ENCODE measurements at regions not wholly inside any gene's neighbourhood (a gene's known extent, or its start where the extent isn't known, plus 50 kb on each side); places are given as distances from the start of the nearest gene placed in this dataset.
"Not testable (repeated sequence)": the region's sequence is repeated elsewhere in the genome, so short reads cannot be mapped to it uniquely, and the experiment has no call there.

GRCh38 chr17:55909776-55910175, 158.9 kb downstream of the PCTP start:
- no peak for DNase-seq

GRCh38 chr17:55911186-55911585, 160.3 kb downstream of the PCTP start:
- DNase-seq: no peak

- no peak for DNase-seq
Observed at GRCh38 chr17:55925440-55925839, 174.6 kb downstream of the PCTP start.

GRCh38 chr17:55926276-55926990, 175.6 kb downstream of the PCTP start:
- no peak for DNase-seq

- no peak for DNase-seq
Observed at GRCh38 chr17:55930291-55930809, 179.5 kb downstream of the PCTP start.

GRCh38 chr17:55931446-55931845, 180.6 kb downstream of the PCTP start:
- no peak for DNase-seq

- DNase-seq: no peak
Observed at GRCh38 chr17:55932973-55933372, 182.1 kb downstream of the PCTP start.

GRCh38 chr17:55939181-55939810, 188.4 kb downstream of the PCTP start:
- DNase-seq: not testable (repeated sequence)

- DNase-seq: no peak
Observed at GRCh38 chr17:55959756-55960155, 193.5 kb upstream of the ANKFN1 start.

- no peak for DNase-seq
Observed at GRCh38 chr17:55961386-55961785, 191.9 kb upstream of the ANKFN1 start.

GRCh38 chr17:55962951-55963401, 190.3 kb upstream of the ANKFN1 start:
- DNase-seq: no peak

GRCh38 chr17:55964191-55964590, 189.1 kb upstream of the ANKFN1 start:
- DNase-seq: no peak

GRCh38 chr17:55965051-55965450, 188.2 kb upstream of the ANKFN1 start:
- DNase-seq: no peak

- DNase-seq: no peak
Observed at GRCh38 chr17:55969562-55970324, 183.5 kb upstream of the ANKFN1 start.

- no peak for DNase-seq
Observed at GRCh38 chr17:55978578-55978977, 174.7 kb upstream of the ANKFN1 start.

- no peak for DNase-seq
Observed at GRCh38 chr17:55983096-55983495, 170.2 kb upstream of the ANKFN1 start.

- DNase-seq: no peak
Observed at GRCh38 chr17:55986817-55987216, 166.5 kb upstream of the ANKFN1 start.

GRCh38 chr17:55988861-55989260, 164.4 kb upstream of the ANKFN1 start:
- DNase-seq: no peak

GRCh38 chr17:55990332-55991006, 162.8 kb upstream of the ANKFN1 start:
- no peak for DNase-seq

- no peak for DNase-seq
Observed at GRCh38 chr17:55996826-55997225, 156.4 kb upstream of the ANKFN1 start.

- no peak for DNase-seq
Observed at GRCh38 chr17:56000411-56000810, 152.9 kb upstream of the ANKFN1 start.

GRCh38 chr17:56002656-56003055, 150.6 kb upstream of the ANKFN1 start:
- DNase-seq: not testable (repeated sequence)

Measured in hematopoietic multipotent progenitor cell treated with erythropoietin and hydrocortisone succinate and interleukin-3 and kit ligand, for 8 days (in vitro differentiated cells).